Keratinocyte (primary cell): ENCODE measurements at regions not wholly inside any gene's neighbourhood (a gene's known extent, or its start where the extent isn't known, plus 50 kb on each side); places are given as distances from the start of the nearest gene placed in this dataset.

ENCODE experiments used
- CTCF ChIP-seq, 3 experiments: IDR thresholded peaks in 1 of 3; conservative IDR thresholded peaks in 1 of 3; optimal IDR thresholded peaks in 1 of 3; 2 replicates in 2 of 3; 3 replicates in 1 of 3; pipeline versions ENCODE3 to v1.5.1; 2011; ENCODE audit warnings: low read length in 3 of 3, mild to moderate bottlenecking in 3 of 3, moderate library complexity in 2 of 3, control low read depth in 1 of 3, inconsistent platforms in 1 of 3; ENCODE audit not compliant: insufficient read depth in 2 of 3; ENCODE audit errors: extremely low read depth in 1 of 3
- EZH2 ChIP-seq: IDR thresholded peaks from one replicate; pipeline ENCODE4 v1.6.1; 2012; ENCODE audit warnings: inconsistent platforms, mild to moderate bottlenecking, low read length, moderate library complexity

GRCh38 chr12:69118516-69118915 lies 120.9 kb upstream of the CPSF6 start:
- TF ChIP-seq CTCF (optimal IDR thresholded peaks at IDR 0.05 in 1 of 3, IDR thresholded peaks at IDR 0.05 in 1 of 3, conservative IDR thresholded peaks at IDR 0.05 in 1 of 3; ENCODE audit: extremely low read depth in 1 of 3, insufficient read depth in 2 of 3, low read length in 3 of 3): no peak
- no peak for TF ChIP-seq EZH2
